ENCODE measurements at regions not wholly inside any gene's neighbourhood (a gene's known extent, or its start where the extent isn't known, plus 50 kb on each side); places are given as distances from the start of the nearest gene placed in this dataset.

- no peak for TF ChIP-seq YY1 (IDR thresholded peaks at IDR 0.05; ENCODE audit: insufficient read depth, insufficient read length)
- no peak for TF ChIP-seq ZNF274 (IDR thresholded peaks at IDR 0.05; ENCODE audit: low read depth, low read length)
These were observed 64.5 kb upstream of the MPP7 start for GRCh38 chr10:28367413-28367812.
